Tibial artery (tissue), 4 donors: ENCODE measurements at regions not wholly inside any gene's neighbourhood (a gene's known extent, or its start where the extent isn't known, plus 50 kb on each side); places are given as distances from the start of the nearest gene placed in this dataset.

Experiments
- DNase-seq, 2 donors: peaks; one replicate each; pipeline ENCODE4 v3.0.0-alpha.2; 2019
- H3K27ac ChIP-seq, 2 donors: fragments of 200-600 bp; sonication (generic) in 1 of 2; 1 replicate in 1 of 2; 2 replicates in 1 of 2; pipeline ENCODE4 v1.5.1; 2018 to 2019; ENCODE audit warnings: mild to moderate bottlenecking in 1 of 2
- H3K27me3 ChIP-seq, 2 donors: fragments of 200-600 bp; sonication (generic) in 1 of 2; one replicate each; pipeline versions ENCODE4 v1.5.1 to v1.6.0; 2016 to 2019
- H3K36me3 ChIP-seq, 3 donors: fragments of 200-600 bp; sonication (generic) in 2 of 3; one replicate each; pipeline ENCODE4 v1.5.1; 2016 to 2019; ENCODE audit warnings: mild to moderate bottlenecking in 2 of 3
- H3K4me1 ChIP-seq, 4 donors: fragments of 200-600 bp; sonication (generic) in 2 of 4; 1 replicate in 3 of 4; 2 replicates in 1 of 4; pipeline ENCODE4 v1.5.1; 2016 to 2019
- H3K4me3 ChIP-seq, 2 donors: fragments of 200-600 bp; sonication (generic) in 1 of 2; 1 replicate in 1 of 2; 2 replicates in 1 of 2; pipeline ENCODE4 v1.5.1; 2018 to 2019; ENCODE audit warnings: mild to moderate bottlenecking in 2 of 2
- H3K9me3 ChIP-seq, 3 donors: fragments of 200-600 bp; sonication (generic) in 1 of 3; one replicate each; pipeline ENCODE4 v1.5.1; 2016 to 2019
- CTCF ChIP-seq, 2 experiments: fragments of 200-600 bp in 1 of 2; fragments of 450-650 bp in 1 of 2; IDR thresholded peaks; one replicate each; pipeline ENCODE4 v1.5.1; 2017 to 2019; ENCODE audit warnings: antibody characterized with exemption in 2 of 2, mild to moderate bottlenecking in 1 of 2, moderate library complexity in 1 of 2
- intact Hi-C: fragments of 100-400 bp; cut with DNase I; formaldehyde crosslinking; loops from one replicate; pipeline ENCODE4 v1.15.0; 2023; ENCODE audit warnings: low total_unique reads

GRCh38 chr2:19426144-19426543 lies 67.7 kb upstream of the OSR1 start:
- no peaks in the 10 kb centered on the region for H3K4me1 ChIP-seq
- DNase-seq, result no peak
- no peak overlapping the region for H3K4me3 ChIP-seq
- no peaks in the 10 kb centered on the region for H3K27me3 ChIP-seq
- H3K36me3 ChIP-seq, result no peaks in the 10 kb centered on the region
- intact Hi-C loops, result no loop called here
- no peaks in the 10 kb centered on the region for H3K9me3 ChIP-seq
- H3K27ac ChIP-seq, result no peak overlapping the region
- no peak for TF ChIP-seq CTCF (IDR thresholded peaks at IDR 0.05)

GRCh38 chr2:19425419-19425818 lies 67.0 kb upstream of the OSR1 start:
- Histone ChIP-seq H3K27ac (no peak overlapping the region), H3K27me3 (no peaks in the 10 kb centered on the region), H3K36me3 (no peaks in the 10 kb centered on the region), H3K4me3 (no peak overlapping the region), H3K4me1 (no peaks in the 10 kb centered on the region), H3K9me3 (no peaks in the 10 kb centered on the region)
- intact Hi-C loops, result no loop called here
- no peak for DNase-seq
- TF ChIP-seq CTCF (IDR thresholded peaks at IDR 0.05), result no peak

- H3K4me1 ChIP-seq, result no peaks in the 10 kb centered on the region
- intact Hi-C loops, result no loop called here
- no peak overlapping the region for H3K27ac ChIP-seq
- no peak for TF ChIP-seq CTCF (IDR thresholded peaks at IDR 0.05)
- H3K27me3 ChIP-seq, result no peaks in the 10 kb centered on the region
- no peaks in the 10 kb centered on the region for H3K9me3 ChIP-seq
- no peak overlapping the region for H3K4me3 ChIP-seq
- no peaks in the 10 kb centered on the region for H3K36me3 ChIP-seq
- no peak for DNase-seq
Measured at GRCh38 chr2:19419211-19419880, 60.9 kb upstream of the OSR1 start.

GRCh38 chr2:19416784-19417684 lies 58.6 kb upstream of the OSR1 start:
- no peak for TF ChIP-seq CTCF (IDR thresholded peaks at IDR 0.05)
- no peak for DNase-seq
- no peaks in the 10 kb centered on the region for H3K27me3 ChIP-seq
- no peak overlapping the region for H3K4me3 ChIP-seq
- intact Hi-C loops, result no loop called here
- no peak overlapping the region for H3K27ac ChIP-seq
- H3K36me3 ChIP-seq, result no peaks in the 10 kb centered on the region
- peaks cover 0 to 9% (median 4%) of the 10 kb centered on the region in 3 donors for H3K9me3 ChIP-seq
- H3K4me1 ChIP-seq, result no peaks in the 10 kb centered on the region

GRCh38 chr2:19416083-19416482 lies 57.7 kb upstream of the OSR1 start:
- H3K36me3 ChIP-seq, result no peaks in the 10 kb centered on the region
- no peak overlapping the region for H3K4me3 ChIP-seq
- no peaks in the 10 kb centered on the region for H3K4me1 ChIP-seq
- intact Hi-C loops, result no loop called here
- no peak overlapping the region for H3K27ac ChIP-seq
- DNase-seq, result no peak
- TF ChIP-seq CTCF (IDR thresholded peaks at IDR 0.05), result no peak
- no peaks in the 10 kb centered on the region for H3K27me3 ChIP-seq
- H3K9me3 ChIP-seq, result peaks cover 3 to 12% (median 7%) of the 10 kb centered on the region in 3 donors
